NOMO-1 (cell line): ENCODE measurements at regions not wholly inside any gene's neighbourhood (a gene's known extent, or its start where the extent isn't known, plus 50 kb on each side); places are given as distances from the start of the nearest gene placed in this dataset.
"Not testable (repeated sequence)": the region's sequence is repeated elsewhere in the genome, so short reads cannot be mapped to it uniquely, and the experiment has no call there.

Experiments
- DNase-seq, 2 experiments: peaks; one replicate each; lab custom pipeline; 2025; ENCODE audit not compliant: unreplicated experiment in 2 of 2; lab: John Stamatoyannopoulos, UW

- DNase-seq: no peak
Observed at GRCh38 chr10:31173752-31174151, 142.1 kb upstream of the ZNF438 start.

- DNase-seq: no peak
Observed at GRCh38 chr10:31179091-31179680, 139.8 kb upstream of the ZEB1 start.

GRCh38 chr10:31186225-31187000 is 132.6 kb upstream of the ZEB1 start:
- DNase-seq: no peak

- no peak for DNase-seq
Observed at GRCh38 chr10:31187182-31187581, 131.8 kb upstream of the ZEB1 start.

- DNase-seq: no peak
Observed at GRCh38 chr10:31187607-31188210, 131.3 kb upstream of the ZEB1 start.

GRCh38 chr10:31188792-31189406 is 130.1 kb upstream of the ZEB1 start:
- no peak for DNase-seq

GRCh38 chr10:31190488-31190887 is 128.5 kb upstream of the ZEB1 start:
- DNase-seq: no peak

GRCh38 chr10:31192475-31192874 is 126.5 kb upstream of the ZEB1 start:
- no peak for DNase-seq

GRCh38 chr10:31194986-31195385 is 124.0 kb upstream of the ZEB1 start:
- no peak for DNase-seq

- DNase-seq: no peak
Observed at GRCh38 chr10:31197886-31198285, 121.1 kb upstream of the ZEB1 start.

- DNase-seq: no peak
Observed at GRCh38 chr10:31204090-31204489, 114.9 kb upstream of the ZEB1 start.

GRCh38 chr10:31207636-31208035 is 111.4 kb upstream of the ZEB1 start:
- no peak for DNase-seq

- peak in 1 of 2 experiments; percentile 18 for DNase-seq
Observed at GRCh38 chr10:31209478-31209877, 109.5 kb upstream of the ZEB1 start.

- no peak for DNase-seq
Observed at GRCh38 chr10:31210190-31210589, 108.8 kb upstream of the ZEB1 start.

GRCh38 chr10:31213959-31214358 is 105.1 kb upstream of the ZEB1 start:
- DNase-seq: no peak

- DNase-seq: peak; percentile 85 to 97
Observed at GRCh38 chr10:31215052-31215451, 104.0 kb upstream of the ZEB1 start.

GRCh38 chr10:31219306-31219705 is 99.7 kb upstream of the ZEB1 start:
- DNase-seq: no peak

- not testable (repeated sequence) for DNase-seq
Observed at GRCh38 chr10:31228780-31229179, 90.2 kb upstream of the ZEB1 start.

GRCh38 chr10:31239961-31240360 is 79.1 kb upstream of the ZEB1 start:
- no peak for DNase-seq

- peak; percentile 64 to 74 for DNase-seq
Observed at GRCh38 chr10:31242902-31243301, 76.1 kb upstream of the ZEB1 start.

- not testable (repeated sequence) for DNase-seq
Observed at GRCh38 chr10:31251118-31251517, 67.9 kb upstream of the ZEB1 start.

- no peak for DNase-seq
Observed at GRCh38 chr10:31253237-31253636, 65.8 kb upstream of the ZEB1 start.
